ENCODE measurements at regions not wholly inside any gene's neighbourhood (a gene's known extent, or its start where the extent isn't known, plus 50 kb on each side); places are given as distances from the start of the nearest gene placed in this dataset.

DNA sequence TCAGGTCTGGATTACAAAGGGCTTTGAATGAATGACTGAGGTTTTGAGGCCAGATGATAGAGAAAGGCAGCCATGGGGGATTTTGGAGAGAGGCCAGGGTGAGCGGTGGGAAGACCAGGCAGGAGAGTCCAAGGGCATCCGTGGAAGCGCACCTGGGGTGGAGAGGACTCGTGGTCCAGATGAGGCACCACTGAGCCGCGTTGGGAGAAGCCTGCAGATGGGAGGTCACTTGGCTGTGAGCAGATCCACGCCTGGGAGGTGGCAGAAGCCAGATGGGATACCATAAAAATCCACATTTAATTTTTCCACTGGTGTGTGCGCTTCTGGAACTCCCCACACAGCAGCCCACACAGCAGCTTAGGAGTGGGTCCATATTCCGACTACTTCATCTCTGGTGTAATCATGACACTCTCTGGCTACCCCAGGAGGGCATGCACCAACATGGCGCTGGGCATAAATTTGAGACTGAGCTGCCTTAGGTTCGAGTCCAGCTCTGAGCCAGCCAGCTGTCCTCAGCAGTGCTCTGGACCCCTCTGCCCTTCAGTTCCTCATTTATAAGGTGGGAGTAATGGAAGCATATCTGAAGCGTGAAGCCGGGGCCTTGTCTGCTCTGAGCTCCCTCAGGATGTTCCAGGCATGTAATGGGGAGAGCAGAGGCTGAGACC lies 90.2 kb upstream of the FAM20C start (continued):
- TF ChIP-seq BHLHE40 (IDR thresholded peaks at IDR 0.05; ENCODE audit: low read depth, low read length): no peak

DNA sequence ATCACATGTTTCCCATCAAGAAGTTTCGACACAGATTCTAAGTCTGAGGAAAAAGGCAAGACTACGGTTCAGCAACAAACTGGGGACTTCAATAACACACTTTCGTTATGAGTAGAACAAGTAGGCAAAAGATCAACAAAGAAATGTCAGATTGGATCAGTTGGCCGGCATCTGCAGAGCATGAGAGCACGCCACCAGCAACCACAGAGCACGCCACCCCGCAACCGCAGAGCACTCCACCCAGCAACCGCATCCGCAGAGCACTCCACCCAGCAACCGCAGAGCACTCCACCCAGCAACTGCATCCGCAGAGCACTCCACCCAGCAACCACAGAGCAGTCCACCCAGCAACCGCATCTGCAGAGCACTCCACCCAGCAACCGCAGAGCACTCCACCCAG lies 89.7 kb upstream of the FAM20C start:
- Histone ChIP-seq H3K4ac (ENCODE audit: low read depth, low read length) (peak overlapping the region; percentile 99), H4K20me1 (ENCODE audit: insufficient read depth, low read length) (no peaks in the 10 kb centered on the region), H3K79me1 (ENCODE audit: low read depth in 1 of 2, low read length in 2 of 2) (no peaks in the 10 kb centered on the region), H3K4me2 (ENCODE audit: low read depth, low read length) (no peak overlapping the region), H3K14ac (replicated peaks; ENCODE audit: low read depth, low read length) (peak overlapping the region; percentile 84), H4K8ac (ENCODE audit: low read depth in 2 of 2, low read length in 2 of 2) (peak overlapping the region; percentile 56 to 97; a peak in 3 of 4 replicates), H3K9ac (ENCODE audit: low read depth, low read length) (no peak overlapping the region), H3K9me1 (ENCODE audit: insufficient read depth, low read length) (peaks cover 16% of the 10 kb centered on the region), H2AFZ (replicated peaks; ENCODE audit: low read length, poor library complexity) (no peak overlapping the region), H2BK20ac (ENCODE audit: low read depth, low read length) (peak overlapping the region; percentile 93; the same call in 1 of the 2 replicates), H2AK5ac (ENCODE audit: low read depth, low read length) (peak overlapping the region; percentile 41), H4K5ac (ENCODE audit: low read depth, low read length) (no peak overlapping the region), H2BK15ac (ENCODE audit: low read depth, low read length) (peak overlapping the region; percentile 85; the same call in 2 of the 3 replicates), H2BK120ac (ENCODE audit: low read depth, low read length) (peak overlapping the region; percentile 81), H3K27me3 (ENCODE audit: control insufficient read depth, insufficient read depth, low read length) (no peaks in the 10 kb centered on the region), H3K4me1 (ENCODE audit: control insufficient read depth, insufficient read depth, low read length) (peaks cover 14% of the 10 kb centered on the region), H3K18ac (ENCODE audit: low read depth, low read length) (peak overlapping the region; percentile 8; the same call in 1 of the 2 replicates), H4K91ac (ENCODE audit: insufficient read depth, low read depth, low read length) (peak overlapping the region; percentile 93), H2AK9ac (replicated peaks; ENCODE audit: low read depth, low read length, poor library complexity) (no peak overlapping the region), H2BK5ac (ENCODE audit: low read depth, low read length, poor library complexity, severe bottlenecking) (peak overlapping the region; percentile 99), H3K36me3 (ENCODE audit: control insufficient read depth, insufficient read depth, low read length) (no peaks in the 10 kb centered on the region), H3K9me3 (ENCODE audit: control insufficient read depth, insufficient read depth, low read length) (peaks cover 3% of the 10 kb centered on the region; the same call in 1 of the 2 replicates), H3K4me3 (ENCODE audit: insufficient read depth, low read depth, low read length) (no peak overlapping the region), H3K23ac (ENCODE audit: low read depth, low read length) (0 out of 2 replicates have a peak overlapping the region, but pooled peaks have one; percentile 40), H3K56ac (ENCODE audit: extremely low read depth, insufficient read depth, low read length) (no peak overlapping the region), H3K27ac (ENCODE audit: insufficient read depth, low read length) (no peak overlapping the region)
- dilution Hi-C loops (cut with HindIII; ENCODE audit: low sequenced_read_pairs, unreplicated experiment) (no loop called here), in situ Hi-C loops (cut with MboI; ENCODE audit: low sequenced_read_pairs) (no loop called here), intact Hi-C loops (cut with micrococcal nuclease) (no loop called here)
- no CpG with 5 or more reads among the region's 14 CpGs for WGBS, 2 experiments (ENCODE audit: extremely low coverage in 2 of 2, insufficient read length in 1 of 2)
- no peak for ATAC-seq (ENCODE audit: low read depth)
- BruUV-seq (replicated peaks): no TSS peak
- no peak for DNase-seq
- ChIA-PET CTCF (no interaction called here), POLR2A (ENCODE audit: unreplicated experiment) (no interaction called here)
- no peak for TF ChIP-seq CHD1 (IDR thresholded peaks at IDR 0.05; ENCODE audit: low read depth, low read length)
- TF ChIP-seq, protein P1, sequence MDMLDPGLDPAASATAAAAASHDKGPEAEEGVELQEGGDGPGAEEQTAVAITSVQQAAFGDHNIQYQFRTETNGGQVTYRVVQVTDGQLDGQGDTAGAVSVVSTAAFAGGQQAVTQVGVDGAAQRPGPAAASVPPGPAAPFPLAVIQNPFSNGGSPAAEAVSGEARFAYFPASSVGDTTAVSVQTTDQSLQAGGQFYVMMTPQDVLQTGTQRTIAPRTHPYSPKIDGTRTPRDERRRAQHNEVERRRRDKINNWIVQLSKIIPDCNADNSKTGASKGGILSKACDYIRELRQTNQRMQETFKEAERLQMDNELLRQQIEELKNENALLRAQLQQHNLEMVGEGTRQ (IDR thresholded peaks at IDR 0.05; ENCODE audit: low read depth, low read length): no peak
- no peak for TF ChIP-seq RAD21 (IDR thresholded peaks at IDR 0.05; ENCODE audit: low read length)
- TF ChIP-seq RFX5 (IDR thresholded peaks at IDR 0.05; ENCODE audit: low read depth, low read length): no peak
- TF ChIP-seq, protein P2, sequence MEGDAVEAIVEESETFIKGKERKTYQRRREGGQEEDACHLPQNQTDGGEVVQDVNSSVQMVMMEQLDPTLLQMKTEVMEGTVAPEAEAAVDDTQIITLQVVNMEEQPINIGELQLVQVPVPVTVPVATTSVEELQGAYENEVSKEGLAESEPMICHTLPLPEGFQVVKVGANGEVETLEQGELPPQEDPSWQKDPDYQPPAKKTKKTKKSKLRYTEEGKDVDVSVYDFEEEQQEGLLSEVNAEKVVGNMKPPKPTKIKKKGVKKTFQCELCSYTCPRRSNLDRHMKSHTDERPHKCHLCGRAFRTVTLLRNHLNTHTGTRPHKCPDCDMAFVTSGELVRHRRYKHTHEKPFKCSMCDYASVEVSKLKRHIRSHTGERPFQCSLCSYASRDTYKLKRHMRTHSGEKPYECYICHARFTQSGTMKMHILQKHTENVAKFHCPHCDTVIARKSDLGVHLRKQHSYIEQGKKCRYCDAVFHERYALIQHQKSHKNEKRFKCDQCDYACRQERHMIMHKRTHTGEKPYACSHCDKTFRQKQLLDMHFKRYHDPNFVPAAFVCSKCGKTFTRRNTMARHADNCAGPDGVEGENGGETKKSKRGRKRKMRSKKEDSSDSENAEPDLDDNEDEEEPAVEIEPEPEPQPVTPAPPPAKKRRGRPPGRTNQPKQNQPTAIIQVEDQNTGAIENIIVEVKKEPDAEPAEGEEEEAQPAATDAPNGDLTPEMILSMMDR (conservative IDR thresholded peaks at IDR 0.05; ENCODE audit: low read depth, low read length): no peak
- no peak for TF ChIP-seq MXI1 (IDR thresholded peaks at IDR 0.05; ENCODE audit: borderline replicate concordance, low read depth, low read length)
- TF ChIP-seq MAZ (IDR thresholded peaks at IDR 0.05; ENCODE audit: borderline replicate concordance, low read depth, low read length): no peak
- TF ChIP-seq BHLHE40 (IDR thresholded peaks at IDR 0.05; ENCODE audit: low read depth, low read length): no peak
- no peak for TF ChIP-seq RCOR1 (IDR thresholded peaks at IDR 0.05; ENCODE audit: insufficient replicate concordance, low read length)
- TF ChIP-seq NFE2L2 (IDR thresholded peaks at IDR 0.05; ENCODE audit: low read depth, low read length): no peak
- TF ChIP-seq FOS (IDR thresholded peaks at IDR 0.05; ENCODE audit: low read depth, low read length): no peak
- no peak for TF ChIP-seq POLR2A (IDR thresholded peaks at IDR 0.05; ENCODE audit: low read depth, low read length)
- TF ChIP-seq MAFK (IDR thresholded peaks at IDR 0.05; ENCODE audit: low read depth, low read length): no peak
- no peak for TF ChIP-seq SMC3 (IDR thresholded peaks at IDR 0.05; ENCODE audit: low read depth, low read length)

Data from IMR-90 (cell line).